Adrenal gland (tissue), 9 donors: ENCODE measurements at regions not wholly inside any gene's neighbourhood (a gene's known extent, or its start where the extent isn't known, plus 50 kb on each side); places are given as distances from the start of the nearest gene placed in this dataset.

Experiments
- DNase-seq, 7 donors: peaks; one replicate each; pipeline ENCODE4 v3.0.0-alpha.2; 2019 to 2020
- H3K27ac ChIP-seq, 5 donors: fragments of 200-600 bp; sonication (generic) in 4 of 5; 1 replicate in 3 of 5; 2 replicates in 2 of 5; pipeline versions ENCODE4 v1.5.1 to v1.8.0; 2016 to 2020; ENCODE audit warnings: mild to moderate bottlenecking in 1 of 5
- H3K27me3 ChIP-seq: fragments of 200-600 bp; 2 replicates; pipeline ENCODE4 v1.8.0; 2021
- H3K36me3 ChIP-seq, 2 donors: fragments of 200-600 bp; replicated peaks in 1 of 2; 1 replicate in 1 of 2; 2 replicates in 1 of 2; pipeline versions ENCODE4 v1.5.1 to v1.8.0; 2018 to 2022
- H3K4me1 ChIP-seq, 2 donors: fragments of 200-600 bp; replicated peaks in 1 of 2; 1 replicate in 1 of 2; 2 replicates in 1 of 2; pipeline versions ENCODE4 v1.5.1 to v1.8.0; 2018 to 2021
- H3K4me3 ChIP-seq, 4 donors: fragments of 200-600 bp; sonication (generic) in 3 of 4; one replicate each; pipeline ENCODE4 v1.5.1; 2016 to 2018
- H3K9me3 ChIP-seq, 3 donors: fragments of 200-600 bp; sonication (generic) in 1 of 3; replicated peaks in 1 of 3; 1 replicate in 2 of 3; 2 replicates in 1 of 3; pipeline versions ENCODE4 v1.5.1 to v1.8.0; 2016 to 2021
- POLR2A ChIP-seq, 2 donors: fragments of 450-650 bp; IDR thresholded peaks; one replicate each; pipeline ENCODE4 v1.6.1; 2017; ENCODE audit warnings: antibody characterized with exemption in 2 of 2, mild to moderate bottlenecking in 2 of 2, moderate library complexity in 1 of 2
- WGBS, 4 donors: extraction: QIAGEN DNeasy Blood & Tissue Kit in 2 of 4; methylation state at CpG; one replicate each; pipeline versions ENCODE4 v1.1.5 to v1.1.7; 2013 to 2017; 5-methylcytosine and 5-hydroxymethylcytosine counted together
- intact Hi-C, 2 donors: fragments of 100-400 bp; cut with DNase I; formaldehyde crosslinking; loops; one replicate each; pipeline versions ENCODE4 v1.14.1 to v1.15.0; 2022 to 2023
- TF ChIP-seq, protein P1 (sequence below), 6 experiments: fragments of 450-650 bp in 4 of 6; fragments of 200-600 bp in 2 of 6; sonication (generic) in 1 of 6; IDR thresholded peaks; 1 replicate in 5 of 6; 2 replicates in 1 of 6; pipeline versions ENCODE4 v1.5.1 to v1.8.0; 2016 to 2021; ENCODE audit warnings: antibody characterized with exemption in 6 of 6, mild to moderate bottlenecking in 2 of 6, moderate library complexity in 1 of 6
- donor health status: healthy with polysubstance abuse.
- donor health status: Bipolar disorder and iron deficiency.
- donor health status: DM: yes; HTN: yes; CAD: no.
- donor health status: DM: no; HTN: no; CAD: no.
- donor health status: DM: no; HTN: no; CAD: no.

DNA sequence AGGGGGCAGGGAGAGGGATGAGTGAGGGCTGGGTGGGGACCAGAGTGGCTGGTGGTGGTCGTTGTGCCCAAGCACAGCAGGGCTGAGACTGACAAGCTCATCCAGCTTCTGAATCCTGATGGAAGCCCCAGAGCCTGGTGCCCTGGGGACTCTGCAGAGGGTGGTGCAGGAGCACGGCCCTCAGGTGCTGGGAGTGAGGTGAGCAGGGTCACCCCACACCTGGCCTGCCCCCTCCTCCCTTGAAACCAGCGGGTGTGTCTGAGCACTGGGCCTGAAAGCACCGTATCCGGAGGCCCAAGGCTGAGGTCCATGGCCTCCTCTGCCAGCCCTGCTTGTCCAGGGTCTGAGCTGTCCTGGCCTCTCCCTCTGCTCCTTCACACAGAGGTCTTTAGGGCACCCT is 218.2 kb downstream of the ZNF248 start:
- Histone ChIP-seq H3K36me3 (no peaks in the 10 kb centered on the region), H3K27me3 (no peaks in the 10 kb centered on the region), H3K27ac (no peak overlapping the region), H3K4me1 (no peaks in the 10 kb centered on the region), H3K4me3 (no peak overlapping the region), H3K9me3 (no peaks in the 10 kb centered on the region)
- no peak for DNase-seq
- intact Hi-C loops = no loop called here
- TF ChIP-seq, protein P1, sequence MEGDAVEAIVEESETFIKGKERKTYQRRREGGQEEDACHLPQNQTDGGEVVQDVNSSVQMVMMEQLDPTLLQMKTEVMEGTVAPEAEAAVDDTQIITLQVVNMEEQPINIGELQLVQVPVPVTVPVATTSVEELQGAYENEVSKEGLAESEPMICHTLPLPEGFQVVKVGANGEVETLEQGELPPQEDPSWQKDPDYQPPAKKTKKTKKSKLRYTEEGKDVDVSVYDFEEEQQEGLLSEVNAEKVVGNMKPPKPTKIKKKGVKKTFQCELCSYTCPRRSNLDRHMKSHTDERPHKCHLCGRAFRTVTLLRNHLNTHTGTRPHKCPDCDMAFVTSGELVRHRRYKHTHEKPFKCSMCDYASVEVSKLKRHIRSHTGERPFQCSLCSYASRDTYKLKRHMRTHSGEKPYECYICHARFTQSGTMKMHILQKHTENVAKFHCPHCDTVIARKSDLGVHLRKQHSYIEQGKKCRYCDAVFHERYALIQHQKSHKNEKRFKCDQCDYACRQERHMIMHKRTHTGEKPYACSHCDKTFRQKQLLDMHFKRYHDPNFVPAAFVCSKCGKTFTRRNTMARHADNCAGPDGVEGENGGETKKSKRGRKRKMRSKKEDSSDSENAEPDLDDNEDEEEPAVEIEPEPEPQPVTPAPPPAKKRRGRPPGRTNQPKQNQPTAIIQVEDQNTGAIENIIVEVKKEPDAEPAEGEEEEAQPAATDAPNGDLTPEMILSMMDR (IDR thresholded peaks at IDR 0.05) = no peak
- TF ChIP-seq POLR2A (IDR thresholded peaks at IDR 0.05) = no peak
- WGBS, 4 donors = 75 to 93% (median 88%) methylated on average over 1 to 5 of the region's 5 CpGs

DNA sequence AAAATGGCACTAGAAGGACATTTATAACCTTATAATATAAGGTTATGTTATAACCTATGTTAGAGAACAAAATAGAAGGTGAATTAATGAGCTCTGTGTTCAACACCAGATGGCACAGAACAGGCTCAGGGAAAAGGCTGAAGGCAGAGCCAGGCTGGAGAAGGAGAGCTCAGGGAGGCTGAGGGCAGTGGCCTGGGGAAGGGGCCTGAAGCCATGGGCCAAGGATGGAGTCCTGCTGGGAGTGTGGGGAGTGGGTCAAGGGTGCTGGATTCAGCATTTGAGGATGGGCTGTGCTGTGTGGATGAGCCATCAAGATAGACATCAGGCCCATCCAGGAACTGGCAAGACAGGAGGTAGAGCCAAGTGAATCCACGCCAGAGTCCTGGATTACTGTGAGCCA is 218.8 kb downstream of the ZNF248 start:
- DNase-seq = no peak
- intact Hi-C loops = no loop called here
- Histone ChIP-seq H3K4me1 (no peaks in the 10 kb centered on the region), H3K27me3 (no peaks in the 10 kb centered on the region), H3K4me3 (no peak overlapping the region), H3K27ac (no peak overlapping the region), H3K36me3 (no peaks in the 10 kb centered on the region), H3K9me3 (no peaks in the 10 kb centered on the region)
- TF ChIP-seq, protein P1 (IDR thresholded peaks at IDR 0.05) = no peak
- TF ChIP-seq POLR2A (IDR thresholded peaks at IDR 0.05) = no peak
- 67 to 88% (median 75%) methylated on average over 1 of the region's 1 CpG for WGBS, 4 donors

DNA sequence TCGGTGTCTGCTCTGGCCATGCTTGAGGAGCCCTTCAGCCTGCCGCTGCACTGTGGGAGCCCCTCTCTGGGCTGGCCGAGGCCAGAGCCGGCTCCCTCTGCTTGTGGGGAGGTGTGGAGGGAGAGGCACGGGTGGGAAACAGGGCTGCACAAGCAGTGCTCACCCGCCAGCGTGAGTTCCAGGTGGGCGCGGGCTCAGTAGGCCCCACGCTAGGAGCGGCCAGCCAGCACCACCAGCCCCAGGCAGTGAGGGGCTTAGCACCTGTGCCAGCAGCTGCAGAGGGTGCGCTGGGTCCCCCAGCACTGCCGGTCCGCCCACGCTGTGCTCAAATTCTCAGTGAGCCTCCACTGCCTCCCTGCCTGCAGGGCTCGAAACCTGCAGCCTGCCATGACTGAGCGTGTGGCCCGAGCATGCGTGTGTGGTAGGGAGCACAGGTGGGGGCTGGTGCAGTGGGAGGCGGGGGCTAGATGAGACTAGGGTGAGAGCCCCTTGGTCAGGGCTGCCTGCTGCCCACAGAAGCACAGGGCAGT is 223.0 kb downstream of the ZNF248 start:
- Histone ChIP-seq H3K4me3 (no peak overlapping the region), H3K9me3 (no peaks in the 10 kb centered on the region), H3K4me1 (no peaks in the 10 kb centered on the region), H3K27ac (no peak overlapping the region), H3K36me3 (no peaks in the 10 kb centered on the region), H3K27me3 (no peaks in the 10 kb centered on the region)
- intact Hi-C loops = no loop called here
- no peak for TF ChIP-seq POLR2A (IDR thresholded peaks at IDR 0.05)
- TF ChIP-seq, protein P1 (IDR thresholded peaks at IDR 0.05) = no peak
- no peak for DNase-seq
- 86 to 100% (median 88%) methylated on average over 1 to 20 of the region's 20 CpGs for WGBS, 4 donors

DNA sequence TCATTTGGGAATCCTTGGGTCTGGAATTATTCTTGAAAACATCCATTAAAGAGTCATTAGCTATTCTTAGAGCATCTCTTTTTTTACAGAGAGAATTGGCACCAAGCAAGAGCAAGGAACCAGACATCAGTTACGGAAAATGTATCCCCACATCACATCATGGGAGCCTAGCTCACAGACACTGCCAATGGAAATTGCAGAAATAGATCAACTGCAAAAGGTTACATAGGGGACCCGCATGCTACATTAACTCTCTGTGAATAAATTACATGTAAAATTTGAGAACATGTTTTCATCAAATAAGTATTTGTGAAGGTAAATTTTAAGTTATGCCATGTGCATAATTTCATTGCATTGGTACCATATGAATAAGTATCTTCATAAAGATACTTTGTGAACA is 224.8 kb downstream of the ZNF248 start:
- intact Hi-C loops = no loop called here
- Histone ChIP-seq H3K4me1 (no peaks in the 10 kb centered on the region), H3K27ac (no peak overlapping the region), H3K4me3 (no peak overlapping the region), H3K27me3 (no peaks in the 10 kb centered on the region), H3K9me3 (no peaks in the 10 kb centered on the region), H3K36me3 (no peaks in the 10 kb centered on the region)
- TF ChIP-seq, protein P1 (IDR thresholded peaks at IDR 0.05) = no peak
- TF ChIP-seq POLR2A (IDR thresholded peaks at IDR 0.05) = no peak
- 87 to 94% (median 91%) methylated on average over 2 of the region's 2 CpGs for WGBS, 4 donors
- DNase-seq = no peak
